ENCODE measurements at regions not wholly inside any gene's neighbourhood (a gene's known extent, or its start where the extent isn't known, plus 50 kb on each side); places are given as distances from the start of the nearest gene placed in this dataset.
A peak's percentile ranks its signal among the peaks of the same experiment; 100 is the strongest.

- DNase-seq, result no peak
Observed at GRCh38 chr2:138985881-138986280, 205.7 kb upstream of the NXPH2 start.

- DNase-seq, result no peak
Observed at GRCh38 chr2:138979131-138979785, 199.1 kb upstream of the NXPH2 start.

GRCh38 chr2:138974651-138975050, 194.5 kb upstream of the NXPH2 start:
- no peak for DNase-seq

- no peak for DNase-seq
Observed at GRCh38 chr2:138964418-138964817, 184.2 kb upstream of the NXPH2 start.

GRCh38 chr2:138962686-138963085, 182.5 kb upstream of the NXPH2 start:
- DNase-seq, result no peak

- no peak for DNase-seq
Observed at GRCh38 chr2:138960191-138960590, 180.0 kb upstream of the NXPH2 start.

GRCh38 chr2:138959031-138959430, 178.8 kb upstream of the NXPH2 start:
- DNase-seq, result no peak

- DNase-seq, result no peak
Observed at GRCh38 chr2:138956116-138956515, 175.9 kb upstream of the NXPH2 start.

GRCh38 chr2:138950486-138950885, 170.3 kb upstream of the NXPH2 start:
- DNase-seq, result no peak

- no peak for DNase-seq
Observed at GRCh38 chr2:138949517-138949916, 169.3 kb upstream of the NXPH2 start.

GRCh38 chr2:138948070-138948539, 167.9 kb upstream of the NXPH2 start:
- no peak for DNase-seq

GRCh38 chr2:138943470-138943869, 163.3 kb upstream of the NXPH2 start:
- DNase-seq, result no peak

- no peak for DNase-seq
Observed at GRCh38 chr2:138942466-138942865, 162.3 kb upstream of the NXPH2 start.

GRCh38 chr2:138931284-138932256, 151.4 kb upstream of the NXPH2 start:
- DNase-seq, result no peak

- DNase-seq, result peak; percentile 11 to 31
Observed at GRCh38 chr2:138930571-138930970, 150.4 kb upstream of the NXPH2 start.

GRCh38 chr2:138928374-138929021, 148.3 kb upstream of the NXPH2 start:
- DNase-seq, result no peak

- peak; percentile 74 to 81 for DNase-seq
Observed at GRCh38 chr2:138922973-138923563, 142.9 kb upstream of the NXPH2 start.

GRCh38 chr2:138919120-138919747, 139.0 kb upstream of the NXPH2 start:
- no peak for DNase-seq

GRCh38 chr2:138910427-138910826, 130.2 kb upstream of the NXPH2 start:
- no peak for DNase-seq

GRCh38 chr2:138906549-138906948, 126.4 kb upstream of the NXPH2 start:
- DNase-seq, result no peak

- no peak for DNase-seq
Observed at GRCh38 chr2:138902239-138902871, 122.2 kb upstream of the NXPH2 start.

GRCh38 chr2:138901530-138901929, 121.3 kb upstream of the NXPH2 start:
- DNase-seq, result no peak
